HepG2 (cell line): ENCODE measurements at regions not wholly inside any gene's neighbourhood (a gene's known extent, or its start where the extent isn't known, plus 50 kb on each side); places are given as distances from the start of the nearest gene placed in this dataset.

Experiments
- ATAC-seq: fragments of 200-7000 bp; cut with Tn5 transposase; 3 replicates; pipeline ENCODE4 v1.9.1; 2020; ENCODE audit warnings: mild to moderate bottlenecking, moderate library complexity
- BruUV-seq: library from RNA; stranded (reverse); fragments of 400-500 nt; replicated peaks from 2 replicates; lab custom pipeline; 2021; lab: Mats Ljungman, UMichigan
- CTCF ChIA-PET: fragments of 300-600 bp; formaldehyde crosslinking; extraction: SDS; loops from one replicate; lab custom pipeline; 2021; ENCODE audit warnings: low total read pairs, inconsistent platforms, low intra/inter-chr PET ratio; lab: Yijun Ruan, JAX
- POLR2A ChIA-PET: fragments of 350-600 bp; sonication (Branson Sonifier 250); formaldehyde crosslinking; loops from one replicate; lab custom pipeline; 2020; ENCODE audit warnings: antibody characterized with exemption, inconsistent platforms; lab: Yijun Ruan, JAX
- DNase-seq: peaks from one replicate; pipeline ENCODE4 v3.0.0-alpha.2; 2015; ENCODE audit warnings: low spot score
- FAIRE-seq: peaks from 3 replicates; lab custom pipeline; 2011; peaks lifted over from hg19 to GRCh38; lab: Jason Lieb, UNC
- H2AFZ ChIP-seq: one replicate; pipeline ENCODE4 v1.6.1; 2011; ENCODE audit warnings: low read length, inconsistent platforms
- H3K27ac ChIP-seq: fragments of 300-600 bp; 3 replicates; pipeline ENCODE4 v1.8.0; 2011; ENCODE audit warnings: mixed run types, mild to moderate bottlenecking, mixed read lengths, low read length, inconsistent platforms; ENCODE audit not compliant: insufficient read depth; ENCODE audit errors: extremely low read length
- H3K27me3 ChIP-seq, 2 experiments: fragments of 200-600 bp in 1 of 2; 2 replicates in 1 of 2; 3 replicates in 1 of 2; pipeline versions ENCODE4 v1.6.0 to v1.8.0; 2011; ENCODE audit warnings: low read length in 2 of 2, mild to moderate bottlenecking in 2 of 2, moderate library complexity in 2 of 2, inconsistent platforms in 1 of 2; ENCODE audit not compliant: insufficient read depth in 2 of 2, control insufficient read depth in 1 of 2
- H3K36me3 ChIP-seq, 2 experiments: fragments of 200-600 bp in 1 of 2; replicated peaks in 1 of 2; 2 replicates in 1 of 2; 3 replicates in 1 of 2; pipeline versions ENCODE4 v1.5.1 to v1.8.0; 2011; ENCODE audit warnings: low read length in 2 of 2, inconsistent platforms in 1 of 2; ENCODE audit not compliant: insufficient read depth in 2 of 2, control insufficient read depth in 1 of 2
- H3K4me1 ChIP-seq: 2 replicates; pipeline ENCODE4 v1.5.1; 2012; ENCODE audit warnings: low read length, inconsistent platforms; ENCODE audit not compliant: insufficient read depth
- H3K4me2 ChIP-seq: 2 replicates; pipeline ENCODE4 v1.6.0; 2011; ENCODE audit warnings: low read depth, low read length, inconsistent platforms
- H3K4me3 ChIP-seq, 3 experiments: fragments of 200-600 bp in 1 of 3; sonication (generic), shearing (Covaris generic) in 1 of 3; replicated peaks in 1 of 3; 2 replicates each; pipeline ENCODE4 v1.5.1; 2011 to 2016; ENCODE audit warnings: low read length in 3 of 3, inconsistent platforms in 2 of 3, low read depth in 2 of 3, mild to moderate bottlenecking in 2 of 3, control low read depth in 1 of 3, mixed read lengths in 1 of 3; ENCODE audit not compliant: insufficient read depth in 1 of 3
- H3K79me2 ChIP-seq: one replicate; pipeline ENCODE4 v1.6.1; 2011; ENCODE audit warnings: low read length, inconsistent platforms; ENCODE audit not compliant: insufficient read depth
- H3K9ac ChIP-seq: 2 replicates; pipeline ENCODE4 v1.6.0; 2011; ENCODE audit warnings: mild to moderate bottlenecking, low read depth, low read length, inconsistent platforms; ENCODE audit not compliant: insufficient read depth
- H3K9me3 ChIP-seq: 2 replicates; pipeline ENCODE4 v1.5.1; 2012; ENCODE audit warnings: mild to moderate bottlenecking, low read length
- H4K20me1 ChIP-seq: 2 replicates; pipeline ENCODE4 v1.6.0; 2011; ENCODE audit warnings: inconsistent platforms, mild to moderate bottlenecking, low read length, moderate library complexity; ENCODE audit not compliant: insufficient read depth
- FOXO1 ChIP-seq: sonication (generic); formaldehyde crosslinking; IDR thresholded peaks from 2 replicates; pipeline ENCODE4 v1.4.0; 2020; ENCODE audit warnings: missing genetic modification reagents
- ISL2 ChIP-seq: sonication (generic); formaldehyde crosslinking; IDR thresholded peaks from 2 replicates; pipeline ENCODE4 v1.5.0; 2020; ENCODE audit warnings: missing genetic modification reagents
- KDM2A ChIP-seq: sonication (generic); formaldehyde crosslinking; IDR thresholded peaks from 2 replicates; pipeline ENCODE4 v1.4.0; 2020; ENCODE audit warnings: low read depth, missing genetic modification reagents, borderline replicate concordance
- NBN ChIP-seq: fragments of 450-650 bp; conservative IDR thresholded peaks from 2 replicates; pipeline ENCODE4 v1.6.1; 2017
- NFKB2 ChIP-seq: sonication (generic); formaldehyde crosslinking; IDR thresholded peaks from 2 replicates; pipeline ENCODE4 v1.4.0; 2020; ENCODE audit warnings: missing genetic modification reagents, borderline replicate concordance
- PREB ChIP-seq: sonication (generic); formaldehyde crosslinking; IDR thresholded peaks from 2 replicates; pipeline ENCODE4 v1.4.0; 2020; ENCODE audit warnings: missing genetic modification reagents
- RORA ChIP-seq: sonication (generic); formaldehyde crosslinking; IDR thresholded peaks from 2 replicates; pipeline ENCODE4 v1.5.0; 2020; ENCODE audit warnings: mild to moderate bottlenecking, missing genetic modification reagents, moderate library complexity
- SAFB2 ChIP-seq: sonication (generic); formaldehyde crosslinking; IDR thresholded peaks from 2 replicates; pipeline ENCODE4 v1.5.1; 2020; ENCODE audit warnings: missing genetic modification reagents, low read depth, mild to moderate bottlenecking, borderline replicate concordance
- TBX2 ChIP-seq: sonication (generic); formaldehyde crosslinking; IDR thresholded peaks from 2 replicates; pipeline ENCODE4 v1.5.0; 2020; ENCODE audit warnings: missing genetic modification reagents, mild to moderate bottlenecking, borderline replicate concordance
- THAP11 ChIP-seq: IDR thresholded peaks from 2 replicates; pipeline ENCODE4 v1.6.1; 2016; ENCODE audit warnings: missing biosample characterization, missing genetic modification reagents
- ZKSCAN8 ChIP-seq: IDR thresholded peaks from 2 replicates; pipeline ENCODE4 v1.6.1; 2016; ENCODE audit warnings: borderline replicate concordance, missing genetic modification reagents, missing compliant biosample characterization
- ZNF274 ChIP-seq: sonication (generic); formaldehyde crosslinking; IDR thresholded peaks from 2 replicates; pipeline ENCODE4 v1.5.1; 2020; ENCODE audit warnings: mild to moderate bottlenecking, missing genetic modification reagents
- ZNF331 ChIP-seq: sonication (generic); formaldehyde crosslinking; IDR thresholded peaks from 2 replicates; pipeline ENCODE4 v1.4.0; 2020; ENCODE audit warnings: missing genetic modification reagents
- ZNF337 ChIP-seq: sonication (generic); formaldehyde crosslinking; IDR thresholded peaks from 2 replicates; pipeline ENCODE4 v1.5.1; 2020; ENCODE audit warnings: missing genetic modification reagents, low read depth, mild to moderate bottlenecking, borderline replicate concordance
- ZNF549 ChIP-seq: sonication (generic); formaldehyde crosslinking; IDR thresholded peaks from 2 replicates; pipeline ENCODE4 v1.5.0; 2020; ENCODE audit warnings: missing genetic modification reagents
- ZNF629 ChIP-seq: sonication (generic); formaldehyde crosslinking; conservative IDR thresholded peaks from 2 replicates; pipeline ENCODE4 v1.5.0; 2020; ENCODE audit warnings: missing genetic modification reagents
- ZNF788 ChIP-seq: sonication (generic); formaldehyde crosslinking; IDR thresholded peaks from 2 replicates; pipeline ENCODE4 v1.5.0; 2020; ENCODE audit warnings: mild to moderate bottlenecking, missing genetic modification reagents, borderline replicate concordance
- whole genome bisulfite sequencing: methylation state at CpG from one replicate; pipeline ENCODE4 v1.1.6; 2017; ENCODE audit warnings: low lambda C conversion rate; 5-methylcytosine and 5-hydroxymethylcytosine counted together
- in situ Hi-C: cut with HindIII; loops from 2 replicates; pipeline ENCODE4 v1.10.0; 2017; ENCODE audit warnings: low pct_unique_long_range_greater_than_20kb; ENCODE audit not compliant: extremely low pct_ligation_motif_present
- intact Hi-C: fragments of 100-400 bp; cut with micrococcal nuclease; formaldehyde crosslinking; loops from one replicate; pipeline ENCODE4 v1.10.0; 2022; ENCODE audit not compliant: unreplicated experiment
- TF ChIP-seq, protein P1 (sequence below): sonication (generic); formaldehyde crosslinking; IDR thresholded peaks from 2 replicates; pipeline ENCODE4 v1.9.0; 2022; ENCODE audit warnings: missing genetic modification reagents, mild to moderate bottlenecking, borderline replicate concordance

GRCh38 chr11:91846002-91846401, 378.6 kb upstream of the FAT3 start:
- Histone ChIP-seq H3K27ac (no peak overlapping the region), H3K4me3 (no peak overlapping the region), H3K4me1 (no peaks in the 10 kb centered on the region), H3K36me3 (no peaks in the 10 kb centered on the region), H3K4me2 (no peak overlapping the region), H4K20me1 (no peaks in the 10 kb centered on the region), H3K27me3 (no peaks in the 10 kb centered on the region), H3K79me2 (no peaks in the 10 kb centered on the region), H2AFZ (no peak overlapping the region), H3K9me3 (peaks cover 24% of the 10 kb centered on the region), H3K9ac (no peak overlapping the region)
- intact Hi-C loops (no loop called here), in situ Hi-C loops (no loop called here)
- no TSS peak for BruUV-seq
- ChIA-PET POLR2A (no interaction called here), CTCF (no interaction called here)
- ATAC-seq = no peak
- no peak for TF ChIP-seq RORA (CRISPR knock-in tag)
- DNase-seq = no peak
- FAIRE-seq = no peak

GRCh38 chr11:91840640-91841240, 383.9 kb upstream of the FAT3 start:
- Histone ChIP-seq H3K27ac (no peak overlapping the region), H3K4me2 (no peak overlapping the region), H3K27me3 (no peaks in the 10 kb centered on the region), H2AFZ (no peak overlapping the region), H3K4me1 (no peaks in the 10 kb centered on the region), H4K20me1 (no peaks in the 10 kb centered on the region), H3K79me2 (no peaks in the 10 kb centered on the region), H3K9me3 (peaks cover 9% of the 10 kb centered on the region), H3K4me3 (no peak overlapping the region), H3K9ac (no peak overlapping the region), H3K36me3 (no peaks in the 10 kb centered on the region)
- POLR2A ChIA-PET = no interaction called here
- FAIRE-seq = no peak
- CTCF ChIA-PET = no interaction called here
- intact Hi-C loops (no loop called here), in situ Hi-C loops (no loop called here)
- no TSS peak for BruUV-seq
- 7% methylated on average over 3 of the region's 4 CpGs for WGBS
- no peak for ATAC-seq
- no peak for DNase-seq
- no peak for TF ChIP-seq PREB
- TF ChIP-seq ZNF788 = no peak
- TF ChIP-seq ZNF549 (CRISPR knock-in tag) = no peak
- TF ChIP-seq NBN = no peak
- no peak for TF ChIP-seq THAP11
- no peak for TF ChIP-seq FOXO1 (CRISPR knock-in tag)
- TF ChIP-seq ZKSCAN8 = no peak
- TF ChIP-seq ZNF337 = no peak
- TF ChIP-seq ZNF331 = no peak
- no peak for TF ChIP-seq ISL2 (CRISPR knock-in tag)
- TF ChIP-seq SAFB2 (CRISPR knock-in tag) = no peak
- TF ChIP-seq ZNF274 (CRISPR knock-in tag) = no peak
- no peak for TF ChIP-seq TBX2 (CRISPR knock-in tag)
- no peak for TF ChIP-seq ZNF629 (CRISPR knock-in tag)
- no peak for TF ChIP-seq NFKB2 (CRISPR knock-in tag)
- TF ChIP-seq, protein P1, sequence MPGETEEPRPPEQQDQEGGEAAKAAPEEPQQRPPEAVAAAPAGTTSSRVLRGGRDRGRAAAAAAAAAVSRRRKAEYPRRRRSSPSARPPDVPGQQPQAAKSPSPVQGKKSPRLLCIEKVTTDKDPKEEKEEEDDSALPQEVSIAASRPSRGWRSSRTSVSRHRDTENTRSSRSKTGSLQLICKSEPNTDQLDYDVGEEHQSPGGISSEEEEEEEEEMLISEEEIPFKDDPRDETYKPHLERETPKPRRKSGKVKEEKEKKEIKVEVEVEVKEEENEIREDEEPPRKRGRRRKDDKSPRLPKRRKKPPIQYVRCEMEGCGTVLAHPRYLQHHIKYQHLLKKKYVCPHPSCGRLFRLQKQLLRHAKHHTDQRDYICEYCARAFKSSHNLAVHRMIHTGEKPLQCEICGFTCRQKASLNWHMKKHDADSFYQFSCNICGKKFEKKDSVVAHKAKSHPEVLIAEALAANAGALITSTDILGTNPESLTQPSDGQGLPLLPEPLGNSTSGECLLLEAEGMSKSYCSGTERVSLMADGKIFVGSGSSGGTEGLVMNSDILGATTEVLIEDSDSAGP (CRISPR knock-in tag) = no peak
- TF ChIP-seq KDM2A (CRISPR knock-in tag) = no peak
